GM18907 (cell line): ENCODE measurements at regions not wholly inside any gene's neighbourhood (a gene's known extent, or its start where the extent isn't known, plus 50 kb on each side); places are given as distances from the start of the nearest gene placed in this dataset.

Experiments used
- ATAC-seq: cut with Tn5 transposase; IDR thresholded peaks from one replicate; pipeline ENCODE4 v1.9.1; 2021; ENCODE audit warnings: mild to moderate bottlenecking, moderate library complexity; ENCODE audit not compliant: unreplicated experiment

- ATAC-seq: no peak
Measured at GRCh38 chr2:129720761-129721160, 258.7 kb upstream of the RAB6C start.

- ATAC-seq: no peak
Measured at GRCh38 chr2:129721236-129721635, 258.2 kb upstream of the RAB6C start.

- ATAC-seq: no peak
Measured at GRCh38 chr2:129721846-129722245, 257.6 kb upstream of the RAB6C start.

GRCh38 chr2:129722306-129723019 is 257.0 kb upstream of the RAB6C start:
- no peak for ATAC-seq

- no peak for ATAC-seq
Measured at GRCh38 chr2:129723277-129724020, 256.0 kb upstream of the RAB6C start.

DNA sequence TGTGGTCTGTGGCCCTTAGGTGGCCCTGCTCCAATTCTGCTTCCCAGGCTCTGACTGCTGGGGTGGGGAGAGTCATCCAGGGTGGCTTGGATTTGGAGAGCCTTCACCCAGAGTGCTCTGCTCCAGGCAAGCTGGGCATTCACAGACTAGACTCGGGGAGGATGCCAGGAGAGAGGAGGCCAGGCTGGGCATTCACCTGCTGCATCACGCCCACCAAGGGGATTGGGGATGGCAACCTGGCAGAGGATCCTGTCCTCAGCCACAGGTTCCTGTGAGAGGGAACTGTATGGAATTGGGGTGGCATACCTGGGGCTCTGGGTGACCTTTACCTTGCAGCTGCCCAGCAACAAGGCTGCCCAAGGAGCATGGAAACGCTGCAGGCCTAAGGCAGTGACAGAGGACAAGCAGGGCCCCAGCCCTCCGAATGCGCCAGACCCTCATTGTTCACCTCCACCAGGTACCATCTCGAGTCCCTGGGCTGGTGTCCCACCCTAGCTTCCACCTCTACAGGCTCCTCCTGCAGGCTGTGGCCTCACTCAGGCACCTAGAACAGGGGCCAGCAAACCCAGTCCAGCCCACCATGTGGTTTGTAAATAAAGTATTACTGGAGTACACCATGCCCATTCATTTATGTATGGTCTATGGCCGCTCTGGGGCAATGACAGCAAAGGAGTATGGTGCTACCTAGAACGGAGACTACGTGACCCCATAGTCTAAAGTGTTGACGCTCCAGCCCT is 255.3 kb upstream of the RAB6C start:
- no peak for ATAC-seq

DNA sequence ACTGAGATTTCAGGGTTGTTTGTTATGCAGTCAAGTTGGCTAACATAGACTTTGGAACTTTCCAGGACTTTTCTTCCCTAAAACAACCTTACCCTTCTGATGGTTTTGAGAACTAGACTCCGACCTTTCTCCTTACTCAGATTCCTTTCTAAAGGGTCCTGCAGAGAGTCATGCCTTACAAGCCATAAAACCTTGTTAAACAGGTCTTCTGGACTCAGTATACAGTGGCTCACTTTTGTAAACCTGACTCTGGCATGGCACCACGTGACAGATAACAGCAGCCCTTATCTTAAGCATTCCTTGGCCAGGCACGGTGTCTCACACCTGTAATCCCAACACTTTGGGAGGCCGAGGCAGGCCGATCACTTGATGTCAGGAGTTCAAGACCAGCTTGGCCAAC is 253.2 kb upstream of the RAB6C start:
- no peak for ATAC-seq

GRCh38 chr2:129727286-129727685 is 252.2 kb upstream of the RAB6C start:
- no peak for ATAC-seq

GRCh38 chr2:129728035-129728972 is 251.2 kb upstream of the RAB6C start:
- ATAC-seq: no peak

DNA sequence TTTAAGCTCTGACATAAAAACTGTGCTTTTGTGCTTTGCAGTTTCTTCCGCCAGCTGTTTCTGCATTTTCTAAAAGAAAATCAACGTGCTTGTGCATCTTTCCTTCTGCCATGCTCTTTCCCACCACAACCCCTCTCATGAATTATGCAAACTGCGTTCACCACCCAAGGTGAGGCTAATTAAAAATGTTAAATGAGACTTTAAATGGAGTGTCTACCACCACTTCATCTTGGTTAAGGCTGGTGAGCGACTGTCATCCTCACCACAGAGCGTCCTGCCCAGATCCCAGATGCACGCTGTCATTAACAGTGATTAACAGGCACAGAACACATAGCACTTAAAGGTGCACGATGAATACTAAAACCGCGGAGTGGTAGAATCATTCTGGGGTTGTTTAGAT is 250.5 kb upstream of the RAB6C start:
- ATAC-seq: no peak

GRCh38 chr2:129729646-129730045 is 249.8 kb upstream of the RAB6C start:
- ATAC-seq: no peak

- no peak for ATAC-seq
Measured at GRCh38 chr2:129730979-129731378, 248.5 kb upstream of the RAB6C start.

GRCh38 chr2:129731907-129732629 is 247.4 kb upstream of the RAB6C start:
- ATAC-seq: no peak

DNA sequence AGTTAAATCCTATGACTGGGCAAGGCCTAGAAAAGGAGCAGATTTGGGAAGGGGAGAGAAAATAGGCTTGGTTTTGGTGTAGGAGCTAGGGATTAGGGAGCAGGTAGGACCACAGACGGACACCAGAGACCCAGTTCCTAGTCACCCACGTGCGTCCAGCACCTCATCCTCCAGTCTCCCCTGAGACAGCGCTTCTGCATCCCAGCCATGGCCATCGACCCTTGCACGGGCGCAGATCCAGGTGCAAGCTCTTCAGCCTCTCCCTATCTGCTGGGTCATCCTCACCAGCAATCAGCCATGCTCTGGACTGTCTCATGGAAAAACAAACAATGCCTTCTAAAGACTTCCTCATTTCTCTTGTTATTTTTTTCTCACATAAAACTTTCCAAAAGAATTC is 246.8 kb upstream of the RAB6C start:
- ATAC-seq: no peak

DNA sequence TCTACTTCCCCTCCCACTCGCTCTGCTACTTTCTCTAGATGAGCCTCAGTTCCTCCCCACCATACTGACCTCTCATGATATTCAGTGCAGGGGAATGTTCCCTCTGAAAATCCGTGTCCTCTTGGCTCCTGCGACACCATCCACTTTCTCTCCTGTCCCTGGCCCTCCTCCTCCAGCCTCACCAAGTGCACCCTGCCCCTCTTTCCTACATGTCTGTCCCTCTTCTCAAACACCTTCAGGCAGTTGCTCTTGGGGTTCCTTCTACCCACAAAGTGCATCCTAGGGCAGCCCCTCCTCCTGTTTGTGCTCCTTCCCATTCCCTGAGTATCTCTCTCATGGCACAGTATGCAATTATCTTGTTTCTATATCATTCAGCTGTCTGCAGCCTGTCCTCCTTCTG is 246.4 kb upstream of the RAB6C start:
- no peak for ATAC-seq

DNA sequence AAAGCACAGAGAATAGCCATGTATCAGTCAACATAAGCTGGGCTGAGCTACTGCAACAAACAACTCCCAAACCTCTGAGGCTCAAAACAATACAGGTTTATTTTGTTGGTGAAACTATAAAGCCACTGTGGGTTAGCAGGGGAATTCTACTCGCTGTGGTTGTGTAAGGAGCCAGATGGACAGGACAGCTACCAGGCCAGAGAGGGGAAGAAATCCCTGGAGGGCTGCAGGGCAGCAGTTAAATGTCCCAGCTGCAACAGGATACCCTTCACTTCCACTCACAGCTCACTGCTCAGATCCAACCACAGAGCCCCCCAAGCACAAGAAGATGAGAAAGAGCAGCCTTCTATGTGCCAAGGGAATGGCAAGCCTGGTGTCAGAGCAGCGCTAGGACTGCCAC is 245.9 kb upstream of the RAB6C start:
- no peak for ATAC-seq

DNA sequence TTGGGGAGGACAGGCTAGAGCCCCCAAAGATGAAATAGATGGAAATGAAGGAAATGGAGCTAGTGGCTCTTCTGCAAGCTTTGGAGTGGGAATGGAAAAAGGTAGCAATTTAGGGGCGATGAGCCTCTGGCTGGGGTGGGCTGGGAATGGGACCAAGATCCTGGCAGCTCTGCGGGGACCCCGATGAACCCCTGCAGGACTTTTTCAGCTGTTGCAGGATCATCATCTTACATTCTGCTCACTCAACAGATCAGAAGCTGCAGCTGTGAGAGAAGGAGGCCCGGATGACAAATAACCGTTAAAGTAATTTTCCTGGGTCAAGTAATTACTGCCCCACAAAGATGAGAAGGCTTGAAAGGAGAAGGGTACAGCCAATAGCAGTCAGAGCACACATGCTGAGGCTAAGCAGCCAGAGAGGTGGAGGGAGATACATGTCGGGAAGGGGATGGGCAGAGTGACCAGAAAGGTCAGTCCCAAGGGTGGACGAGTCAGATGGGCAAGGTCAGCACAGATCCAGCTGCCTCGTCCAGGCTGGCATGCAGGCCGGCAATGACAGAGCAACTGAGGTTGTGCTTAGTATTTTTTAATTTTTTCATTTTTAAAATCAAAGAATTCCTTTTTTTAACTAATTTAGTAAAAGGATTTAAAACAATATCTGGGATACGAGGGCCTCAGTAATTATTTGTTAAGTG is 245.0 kb upstream of the RAB6C start:
- no peak for ATAC-seq

DNA sequence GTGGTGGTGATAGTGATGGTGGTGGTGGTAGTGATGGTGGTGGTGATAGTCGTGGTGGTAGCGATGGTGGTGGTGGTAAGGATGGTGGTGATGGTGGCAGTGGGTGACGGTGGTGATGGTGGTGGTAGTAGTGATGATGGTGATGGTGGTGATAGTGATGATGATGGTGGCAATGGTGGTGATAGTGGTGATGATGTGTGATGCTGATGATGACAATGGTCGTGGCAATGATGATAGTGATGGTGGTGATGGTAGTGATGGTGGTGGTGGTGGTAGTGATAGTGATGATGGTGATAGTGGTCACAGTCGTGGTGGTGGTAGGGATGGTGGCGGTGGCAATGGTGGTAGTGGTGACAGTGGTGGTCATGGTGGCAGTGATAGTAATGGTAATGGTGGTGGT is 243.9 kb upstream of the RAB6C start:
- ATAC-seq: no peak

DNA sequence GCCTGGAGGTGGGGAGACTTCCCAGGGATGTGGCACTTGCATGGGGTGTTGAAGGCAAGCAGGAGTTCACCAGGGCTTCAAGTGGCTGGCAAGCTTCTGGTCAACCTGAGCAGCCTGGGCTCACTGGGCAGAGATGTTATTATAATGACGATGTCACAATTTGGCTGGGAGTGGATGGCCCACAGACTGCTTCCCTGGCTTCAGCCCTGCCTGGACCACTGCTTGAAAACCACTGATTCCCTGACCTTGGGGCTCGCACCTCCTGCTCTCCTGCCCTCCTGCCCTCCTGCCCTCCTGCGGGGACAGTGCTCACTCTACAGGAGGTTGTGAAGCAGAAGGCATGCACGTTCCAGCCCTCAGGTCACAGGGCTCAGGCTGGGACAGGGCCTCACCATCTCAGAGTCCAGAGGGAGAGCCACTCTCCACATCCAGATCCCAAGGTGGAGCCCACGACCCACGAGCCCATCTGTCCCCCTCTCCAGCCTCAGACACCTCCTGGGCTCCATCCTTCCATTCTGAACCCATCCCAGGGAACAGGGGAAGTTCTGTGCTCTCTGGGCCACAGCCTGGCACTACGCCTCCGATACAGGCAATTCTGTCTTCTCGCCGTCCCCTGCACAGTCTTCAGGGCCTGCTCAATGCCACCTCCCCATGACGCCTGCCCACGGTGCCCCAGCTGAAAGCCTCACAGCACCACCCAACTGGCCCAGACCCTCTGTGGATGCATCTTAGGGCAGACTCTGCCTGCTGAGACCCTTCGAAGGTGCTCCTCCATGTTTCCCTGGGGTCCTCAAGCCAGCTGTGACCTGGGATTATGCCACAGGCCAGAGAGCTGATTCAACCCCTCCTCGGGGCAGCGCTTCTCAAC is 241.6 kb upstream of the RAB6C start:
- no peak for ATAC-seq
